Prostate gland (tissue), 2 donors: ENCODE measurements at regions not wholly inside any gene's neighbourhood (a gene's known extent, or its start where the extent isn't known, plus 50 kb on each side); places are given as distances from the start of the nearest gene placed in this dataset.

Source experiments
- POLR2A ChIP-seq: fragments of 450-650 bp; IDR thresholded peaks from one replicate; pipeline ENCODE4 v1.6.1; 2016; ENCODE audit warnings: antibody characterized with exemption, mild to moderate bottlenecking
- TF ChIP-seq, protein P1 (sequence below), 4 experiments: fragments of 200-600 bp in 2 of 4; fragments of 450-650 bp in 2 of 4; sonication (generic) in 2 of 4; IDR thresholded peaks; 1 replicate in 3 of 4; 2 replicates in 1 of 4; pipeline ENCODE4 v1.5.1; 2016 to 2019; ENCODE audit warnings: antibody characterized with exemption in 4 of 4, mild to moderate bottlenecking in 2 of 4, moderate library complexity in 2 of 4

DNA sequence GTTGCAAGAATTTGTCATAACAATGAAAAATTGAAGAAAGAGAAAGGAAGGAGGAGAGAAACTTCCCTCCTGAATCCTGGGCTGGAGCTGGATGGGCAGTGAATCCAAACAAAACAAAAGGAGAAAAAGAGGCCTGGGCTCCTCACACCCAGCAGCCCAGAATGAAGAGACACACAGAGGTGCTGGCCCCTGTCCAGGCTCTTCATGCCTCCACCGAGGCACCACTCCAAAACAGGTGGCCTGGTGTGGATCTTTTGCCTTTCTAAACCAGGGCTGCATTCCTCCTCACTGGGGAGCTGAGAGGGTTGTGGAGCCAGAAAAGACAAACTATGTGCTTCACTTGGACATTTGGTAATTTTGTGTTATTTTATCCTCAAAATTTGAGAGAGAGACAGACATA, 76.0 kb downstream of the FAM124B start:
- TF ChIP-seq POLR2A, result no peak
- TF ChIP-seq, protein P1, sequence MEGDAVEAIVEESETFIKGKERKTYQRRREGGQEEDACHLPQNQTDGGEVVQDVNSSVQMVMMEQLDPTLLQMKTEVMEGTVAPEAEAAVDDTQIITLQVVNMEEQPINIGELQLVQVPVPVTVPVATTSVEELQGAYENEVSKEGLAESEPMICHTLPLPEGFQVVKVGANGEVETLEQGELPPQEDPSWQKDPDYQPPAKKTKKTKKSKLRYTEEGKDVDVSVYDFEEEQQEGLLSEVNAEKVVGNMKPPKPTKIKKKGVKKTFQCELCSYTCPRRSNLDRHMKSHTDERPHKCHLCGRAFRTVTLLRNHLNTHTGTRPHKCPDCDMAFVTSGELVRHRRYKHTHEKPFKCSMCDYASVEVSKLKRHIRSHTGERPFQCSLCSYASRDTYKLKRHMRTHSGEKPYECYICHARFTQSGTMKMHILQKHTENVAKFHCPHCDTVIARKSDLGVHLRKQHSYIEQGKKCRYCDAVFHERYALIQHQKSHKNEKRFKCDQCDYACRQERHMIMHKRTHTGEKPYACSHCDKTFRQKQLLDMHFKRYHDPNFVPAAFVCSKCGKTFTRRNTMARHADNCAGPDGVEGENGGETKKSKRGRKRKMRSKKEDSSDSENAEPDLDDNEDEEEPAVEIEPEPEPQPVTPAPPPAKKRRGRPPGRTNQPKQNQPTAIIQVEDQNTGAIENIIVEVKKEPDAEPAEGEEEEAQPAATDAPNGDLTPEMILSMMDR (IDR thresholded peaks at IDR 0.05), result no peak
